K562 (cell line): ENCODE measurements at regions not wholly inside any gene's neighbourhood (a gene's known extent, or its start where the extent isn't known, plus 50 kb on each side); places are given as distances from the start of the nearest gene placed in this dataset.

ENCODE experiments used
- ATAC-seq: fragments of 200-7000 bp; cut with Tn5 transposase; 3 replicates; pipeline ENCODE4 v1.9.1; 2020; ENCODE audit warnings: moderate library complexity
- BruUV-seq: library from RNA; stranded (reverse); fragments of 400-500 nt; replicated peaks from 2 replicates; lab custom pipeline; 2021; lab: Mats Ljungman, UMichigan
- CTCF ChIA-PET: fragments of 300-600 bp; formaldehyde crosslinking; extraction: SDS; loops from one replicate; lab custom pipeline; 2021; ENCODE audit warnings: low intra/inter-chr PET ratio; lab: Yijun Ruan, JAX
- POLR2A ChIA-PET: fragments of 300-600, 350-650 bp; sonication (Branson Sonifier 250); formaldehyde crosslinking; extraction: SDS; loops from one replicate; lab custom pipeline; 2021; ENCODE audit warnings: antibody characterized with exemption, inconsistent platforms; lab: Yijun Ruan, JAX
- DNase-seq, 4 experiments: peaks; one replicate each; pipeline versions ENCODE4 v3.0.0 to v3.0.0-alpha.2; 2011 to 2018; ENCODE audit warnings: low spot score in 3 of 4, mixed read lengths in 3 of 4; ENCODE audit errors: extremely low read depth in 1 of 4
- FAIRE-seq: peaks from 2 replicates; lab custom pipeline; 2011; peaks lifted over from hg19 to GRCh38; lab: Jason Lieb, UNC
- H2AFZ ChIP-seq: 2 replicates; pipeline ENCODE4 v1.6.0; 2011; ENCODE audit warnings: low read depth, low read length, control low read depth, inconsistent platforms
- H3K27ac ChIP-seq: fragments of 200-600 bp; 3 replicates; pipeline ENCODE4 v1.8.0; 2011; ENCODE audit warnings: low read depth, mild to moderate bottlenecking, control low read depth, inconsistent platforms, low read length, moderate library complexity, mixed read lengths; ENCODE audit errors: extremely low read depth
- H3K27me3 ChIP-seq, 2 experiments: fragments of 300-600 bp in 1 of 2; 2 replicates in 1 of 2; 3 replicates in 1 of 2; pipeline versions ENCODE4 v1.6.0 to v1.8.0; 2011; ENCODE audit warnings: inconsistent platforms in 2 of 2, low read length in 2 of 2, mild to moderate bottlenecking in 1 of 2, mixed read lengths in 1 of 2, moderate library complexity in 1 of 2; ENCODE audit not compliant: control insufficient read depth in 2 of 2, insufficient read depth in 2 of 2
- H3K36me3 ChIP-seq: fragments of 300-600 bp; 3 replicates; pipeline ENCODE4 v1.8.0; 2011; ENCODE audit warnings: mild to moderate bottlenecking, low read length, inconsistent platforms; ENCODE audit not compliant: control insufficient read depth, insufficient read depth
- H3K4me1 ChIP-seq, 2 experiments: fragments of 200-600 bp in 1 of 2; replicated peaks in 1 of 2; 2 replicates in 1 of 2; 3 replicates in 1 of 2; pipeline versions ENCODE4 v1.5.1 to v1.8.0; 2011; ENCODE audit warnings: inconsistent platforms in 2 of 2, low read length in 2 of 2, mild to moderate bottlenecking in 1 of 2, mixed read lengths in 1 of 2, moderate library complexity in 1 of 2; ENCODE audit not compliant: control insufficient read depth in 2 of 2, insufficient read depth in 2 of 2
- H3K4me2 ChIP-seq: 2 replicates; pipeline ENCODE4 v1.6.1; 2011; ENCODE audit warnings: low read length, control low read depth, inconsistent platforms, mixed read lengths; ENCODE audit not compliant: insufficient read depth
- H3K4me3 ChIP-seq: fragments of 200-600 bp; sonication (generic), shearing (Covaris generic); 2 replicates; pipeline ENCODE4 v1.5.1; 2016; ENCODE audit warnings: control low read depth, inconsistent platforms
- H3K79me2 ChIP-seq: fragments of 200-600 bp; 3 replicates; pipeline ENCODE4 v1.8.0; 2011; ENCODE audit warnings: low read length, inconsistent platforms; ENCODE audit not compliant: control insufficient read depth, insufficient read depth
- H3K9ac ChIP-seq, 2 experiments: 2 replicates each; pipeline versions ENCODE4 v1.6.0 to v1.6.1; 2011; ENCODE audit warnings: low read depth in 2 of 2, low read length in 2 of 2, control low read depth in 1 of 2, inconsistent platforms in 1 of 2, mild to moderate bottlenecking in 1 of 2, mixed read lengths in 1 of 2; ENCODE audit not compliant: insufficient read depth in 1 of 2
- H3K9me1 ChIP-seq: one replicate; pipeline ENCODE4 v1.6.0; 2011; ENCODE audit warnings: inconsistent platforms, mild to moderate bottlenecking, low read length, moderate library complexity; ENCODE audit not compliant: control insufficient read depth, insufficient read depth
- H3K9me3 ChIP-seq: replicated peaks from 2 replicates; pipeline ENCODE4 v1.5.1; 2011; ENCODE audit warnings: low read depth, low read length, inconsistent platforms; ENCODE audit not compliant: control insufficient read depth, insufficient read depth
- H4K20me1 ChIP-seq: replicated peaks from 2 replicates; pipeline ENCODE4 v1.6.1; 2011; ENCODE audit warnings: low read length, inconsistent platforms, mixed read lengths; ENCODE audit not compliant: control insufficient read depth, insufficient read depth
- CHD2 ChIP-seq: IDR thresholded peaks from 2 replicates; pipeline ENCODE4 v1.6.1; 2011; ENCODE audit warnings: low read depth, low read length
- HSF4 ChIP-seq: fragments of 250-450 bp; sonication (Bioruptor Pico); IDR thresholded peaks from 2 replicates; pipeline ENCODE4 v2.1.2; 2022; ENCODE audit warnings: mild to moderate bottlenecking, moderate library complexity, borderline replicate concordance
- RERE ChIP-seq: sonication (generic); formaldehyde crosslinking; IDR thresholded peaks from 2 replicates; pipeline ENCODE4 v1.8.0; 2023; ENCODE audit warnings: missing genetic modification reagents, mild to moderate bottlenecking, borderline replicate concordance
- SIX5 ChIP-seq, 2 experiments: IDR thresholded peaks; 2 replicates each; pipeline ENCODE4 v1.6.1; 2011; ENCODE audit warnings: low read length in 2 of 2, borderline replicate concordance in 1 of 2, low read depth in 1 of 2, mild to moderate bottlenecking in 1 of 2, moderate library complexity in 1 of 2; ENCODE audit not compliant: insufficient read depth in 1 of 2
- XRCC3 ChIP-seq: fragments of 450-650 bp; IDR thresholded peaks from 2 replicates; pipeline ENCODE4 v1.6.1; 2017; ENCODE audit warnings: mild to moderate bottlenecking, moderate library complexity
- ZNF57 ChIP-seq: fragments of 450-650 bp; formaldehyde crosslinking; IDR thresholded peaks from 2 replicates; pipeline ENCODE4 v1.4.0; 2020; ENCODE audit warnings: mild to moderate bottlenecking, moderate library complexity
- WGBS: fragments of 100-300 bp; shearing (Covaris generic); methylation state at CpG from one replicate; pipeline ENCODE4 v1.1.6; 2016; ENCODE audit warnings: low coverage, mixed read lengths; ENCODE audit not compliant: insufficient coverage; ENCODE audit errors: missing lambda C conversion rate; 5-methylcytosine and 5-hydroxymethylcytosine counted together
- in situ Hi-C: fragments of 300-500 bp; cut with MboI; formaldehyde crosslinking; loops from 4 replicates; pipeline ENCODE4 v1.15.0; 2018; ENCODE audit warnings: inconsistent platforms, mixed read lengths
- intact Hi-C: fragments of 100-400 bp; cut with micrococcal nuclease; formaldehyde crosslinking; loops from 2 replicates; pipeline ENCODE4 v1.14.2; 2022
- TF ChIP-seq, protein P1 (sequence below), 2 experiments: fragments of 450-650 bp in 1 of 2; sonication (generic) in 1 of 2; formaldehyde crosslinking; conservative IDR thresholded peaks; 2 replicates each; pipeline versions ENCODE4 v1.4.0 to v1.8.1; 2020 to 2022; ENCODE audit warnings: mild to moderate bottlenecking in 1 of 2, missing genetic modification reagents in 1 of 2
- TF ChIP-seq, protein P2 (sequence below): sonication (generic); formaldehyde crosslinking; IDR thresholded peaks from 2 replicates; pipeline ENCODE4 v1.8.0; 2022; ENCODE audit warnings: mild to moderate bottlenecking, low read depth, missing genetic modification reagents

DNA sequence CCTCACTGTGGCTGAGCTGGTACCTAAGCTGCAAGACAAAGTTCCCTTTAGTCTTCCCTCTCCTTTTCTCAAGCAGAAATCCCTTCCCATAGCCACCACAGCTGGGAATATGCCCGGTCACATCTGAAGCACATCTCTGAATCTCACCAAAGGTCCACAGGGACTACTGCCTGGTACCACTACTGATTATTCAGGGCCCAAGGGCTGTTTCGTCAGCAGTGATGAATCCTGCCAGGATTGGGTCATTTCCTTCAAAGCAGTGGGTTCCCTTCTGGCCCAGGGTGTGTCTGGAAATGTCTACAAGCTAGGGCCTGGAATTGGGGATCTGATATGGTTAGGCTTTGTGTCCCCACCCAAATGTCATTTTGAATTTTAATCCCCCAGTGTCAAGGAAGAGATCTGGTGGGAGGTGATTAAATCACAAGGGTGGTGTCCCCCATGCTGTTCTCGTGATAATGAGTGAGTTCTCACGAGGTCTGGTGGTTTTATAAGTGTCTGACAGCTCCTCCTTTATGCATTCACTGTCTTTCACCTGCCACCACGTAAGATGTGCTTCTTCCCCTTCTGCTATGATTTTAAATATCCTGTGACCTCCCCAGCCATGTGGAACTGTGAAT lies 83.2 kb upstream of the FST start:
- Histone ChIP-seq H3K9ac (no peak overlapping the region), H3K4me1 (no peaks in the 10 kb centered on the region), H3K27me3 (peaks cover 0 to 3% of the 10 kb centered on the region in 2 experiments; a peak in 2 of 5 replicates), H3K79me2 (no peaks in the 10 kb centered on the region)
- ATAC-seq: no peak
- 0% methylated on average over 5 of the region's 5 CpGs for WGBS
- POLR2A ChIA-PET: interaction anchor here (0.7 to 0.8 kb wide), 2 partner anchors 10 to 26 kb away, joined by 3 to 4 read pairs; no protein-coding TSS in a partner anchor
- TF ChIP-seq XRCC3: no peak
- TF ChIP-seq, protein P1, sequence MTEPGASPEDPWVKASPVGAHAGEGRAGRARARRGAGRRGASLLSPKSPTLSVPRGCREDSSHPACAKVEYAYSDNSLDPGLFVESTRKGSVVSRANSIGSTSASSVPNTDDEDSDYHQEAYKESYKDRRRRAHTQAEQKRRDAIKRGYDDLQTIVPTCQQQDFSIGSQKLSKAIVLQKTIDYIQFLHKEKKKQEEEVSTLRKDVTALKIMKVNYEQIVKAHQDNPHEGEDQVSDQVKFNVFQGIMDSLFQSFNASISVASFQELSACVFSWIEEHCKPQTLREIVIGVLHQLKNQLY (CRISPR knock-in tag; conservative IDR thresholded peaks at IDR 0.05): no peak
- TF ChIP-seq, protein P2, sequence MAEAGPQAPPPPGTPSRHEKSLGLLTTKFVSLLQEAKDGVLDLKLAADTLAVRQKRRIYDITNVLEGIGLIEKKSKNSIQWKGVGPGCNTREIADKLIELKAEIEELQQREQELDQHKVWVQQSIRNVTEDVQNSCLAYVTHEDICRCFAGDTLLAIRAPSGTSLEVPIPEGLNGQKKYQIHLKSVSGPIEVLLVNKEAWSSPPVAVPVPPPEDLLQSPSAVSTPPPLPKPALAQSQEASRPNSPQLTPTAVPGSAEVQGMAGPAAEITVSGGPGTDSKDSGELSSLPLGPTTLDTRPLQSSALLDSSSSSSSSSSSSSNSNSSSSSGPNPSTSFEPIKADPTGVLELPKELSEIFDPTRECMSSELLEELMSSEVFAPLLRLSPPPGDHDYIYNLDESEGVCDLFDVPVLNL (CRISPR knock-in tag): no peak
- TF ChIP-seq RERE (CRISPR knock-in tag): no peak
- no peak for TF ChIP-seq HSF4 (CRISPR knock-in tag)
- no peak for TF ChIP-seq SIX5 (IDR thresholded peaks at IDR 0.05; ENCODE audit: borderline replicate concordance in 1 of 2, insufficient read depth in 1 of 2, low read depth in 1 of 2, low read length in 2 of 2)
- TF ChIP-seq CHD2: peak; percentile 51; the same call in 1 of the 2 replicates
- no peak for TF ChIP-seq ZNF57 (CRISPR knock-in tag)
- TF ChIP-seq, all 486 proteins: peak for 1
- H3K4me3 ChIP-seq: no peak overlapping the region
- no peaks in the 10 kb centered on the region for H3K9me3 ChIP-seq
- no peak for FAIRE-seq
- CTCF ChIA-PET: no interaction called here
- no peak overlapping the region for H3K4me2 ChIP-seq
- in situ Hi-C loops: no loop called here
- H3K27ac ChIP-seq: no peak overlapping the region
- intact Hi-C loops: no loop called here
- no peak for DNase-seq
- H3K36me3 ChIP-seq: no peaks in the 10 kb centered on the region
- no peaks in the 10 kb centered on the region for H3K9me1 ChIP-seq
- H2AFZ ChIP-seq: no peak overlapping the region
- no TSS peak for BruUV-seq
- H4K20me1 ChIP-seq: no peaks in the 10 kb centered on the region
